ENCODE measurements at regions not wholly inside any gene's neighbourhood (a gene's known extent, or its start where the extent isn't known, plus 50 kb on each side); places are given as distances from the start of the nearest gene placed in this dataset.

DNA sequence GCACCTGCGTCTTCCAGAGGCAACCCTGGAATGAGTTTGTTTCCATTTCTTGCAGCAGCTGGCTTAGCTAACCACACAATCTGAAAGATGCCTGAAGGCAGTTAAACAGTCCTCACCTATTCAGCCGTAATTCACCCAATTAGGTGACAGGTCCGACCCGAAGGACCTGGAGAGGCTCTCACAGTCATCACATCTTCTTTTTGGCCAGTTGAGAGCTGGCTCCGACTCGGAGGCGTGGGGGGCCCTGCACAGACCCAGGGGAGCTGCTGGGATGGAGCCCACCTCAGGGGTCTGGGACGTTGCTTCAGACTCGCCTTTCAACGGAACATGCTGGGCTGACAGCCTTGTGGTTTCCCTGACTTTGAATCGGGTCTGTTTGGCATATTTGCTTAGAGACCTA, 187.3 kb downstream of the RTP5 start:
- TF ChIP-seq EP300 (IDR thresholded peaks at IDR 0.05), result no peak
- TF ChIP-seq, protein P1, sequence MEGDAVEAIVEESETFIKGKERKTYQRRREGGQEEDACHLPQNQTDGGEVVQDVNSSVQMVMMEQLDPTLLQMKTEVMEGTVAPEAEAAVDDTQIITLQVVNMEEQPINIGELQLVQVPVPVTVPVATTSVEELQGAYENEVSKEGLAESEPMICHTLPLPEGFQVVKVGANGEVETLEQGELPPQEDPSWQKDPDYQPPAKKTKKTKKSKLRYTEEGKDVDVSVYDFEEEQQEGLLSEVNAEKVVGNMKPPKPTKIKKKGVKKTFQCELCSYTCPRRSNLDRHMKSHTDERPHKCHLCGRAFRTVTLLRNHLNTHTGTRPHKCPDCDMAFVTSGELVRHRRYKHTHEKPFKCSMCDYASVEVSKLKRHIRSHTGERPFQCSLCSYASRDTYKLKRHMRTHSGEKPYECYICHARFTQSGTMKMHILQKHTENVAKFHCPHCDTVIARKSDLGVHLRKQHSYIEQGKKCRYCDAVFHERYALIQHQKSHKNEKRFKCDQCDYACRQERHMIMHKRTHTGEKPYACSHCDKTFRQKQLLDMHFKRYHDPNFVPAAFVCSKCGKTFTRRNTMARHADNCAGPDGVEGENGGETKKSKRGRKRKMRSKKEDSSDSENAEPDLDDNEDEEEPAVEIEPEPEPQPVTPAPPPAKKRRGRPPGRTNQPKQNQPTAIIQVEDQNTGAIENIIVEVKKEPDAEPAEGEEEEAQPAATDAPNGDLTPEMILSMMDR (IDR thresholded peaks at IDR 0.05), result no peak
